ENCODE measurements at regions not wholly inside any gene's neighbourhood (a gene's known extent, or its start where the extent isn't known, plus 50 kb on each side); places are given as distances from the start of the nearest gene placed in this dataset.

GRCh38 chr5:92492908-92493307 is 1088.1 kb downstream of the NR2F1-AS1 start:
- intact Hi-C loops (cut with DNase I; ENCODE audit: low total_unique reads), result no loop called here
- no peak for DNase-seq
- no peaks in the 10 kb centered on the region for H3K27me3 ChIP-seq
- H3K4me3 ChIP-seq, result no peak overlapping the region
- no peaks in the 10 kb centered on the region for H3K36me3 ChIP-seq
- no peaks in the 10 kb centered on the region for H3K4me1 ChIP-seq
- no peaks in the 10 kb centered on the region for H3K9me3 ChIP-seq
- H3K27ac ChIP-seq, result no peak overlapping the region
- TF ChIP-seq CTCF (IDR thresholded peaks at IDR 0.05), result no peak

- DNase-seq, result no peak
- Histone ChIP-seq H3K9me3 (no peaks in the 10 kb centered on the region), H3K4me1 (no peaks in the 10 kb centered on the region), H3K27ac (no peak overlapping the region), H3K4me3 (no peak overlapping the region), H3K36me3 (no peaks in the 10 kb centered on the region), H3K27me3 (no peaks in the 10 kb centered on the region)
- TF ChIP-seq CTCF (IDR thresholded peaks at IDR 0.05), result no peak
- intact Hi-C loops (cut with DNase I; ENCODE audit: low total_unique reads), result no loop called here
Measured at GRCh38 chr5:92484484-92484883, 1096.5 kb downstream of the NR2F1-AS1 start.

GRCh38 chr5:92472981-92473566 is 1090.0 kb upstream of the ARRDC3 start:
- H3K27me3 ChIP-seq, result no peaks in the 10 kb centered on the region
- intact Hi-C loops (cut with DNase I; ENCODE audit: low total_unique reads), result no loop called here
- no peak overlapping the region for H3K4me3 ChIP-seq
- no peaks in the 10 kb centered on the region for H3K4me1 ChIP-seq
- TF ChIP-seq CTCF (IDR thresholded peaks at IDR 0.05), result no peak
- H3K27ac ChIP-seq, result no peak overlapping the region
- DNase-seq, result no peak
- H3K36me3 ChIP-seq, result no peaks in the 10 kb centered on the region
- H3K9me3 ChIP-seq, result no peaks in the 10 kb centered on the region

GRCh38 chr5:92471861-92472260 is 1088.7 kb upstream of the ARRDC3 start:
- no peaks in the 10 kb centered on the region for H3K4me1 ChIP-seq
- DNase-seq, result no peak
- H3K4me3 ChIP-seq, result no peak overlapping the region
- H3K27me3 ChIP-seq, result no peaks in the 10 kb centered on the region
- no peaks in the 10 kb centered on the region for H3K9me3 ChIP-seq
- TF ChIP-seq CTCF (IDR thresholded peaks at IDR 0.05), result no peak
- H3K27ac ChIP-seq, result no peak overlapping the region
- no peaks in the 10 kb centered on the region for H3K36me3 ChIP-seq
- intact Hi-C loops (cut with DNase I; ENCODE audit: low total_unique reads), result no loop called here

GRCh38 chr5:92470770-92471169 is 1087.7 kb upstream of the ARRDC3 start:
- no peaks in the 10 kb centered on the region for H3K36me3 ChIP-seq
- no peaks in the 10 kb centered on the region for H3K4me1 ChIP-seq
- no peaks in the 10 kb centered on the region for H3K27me3 ChIP-seq
- H3K27ac ChIP-seq, result no peak overlapping the region
- no peaks in the 10 kb centered on the region for H3K9me3 ChIP-seq
- intact Hi-C loops (cut with DNase I; ENCODE audit: low total_unique reads), result no loop called here
- no peak for DNase-seq
- no peak for TF ChIP-seq CTCF (IDR thresholded peaks at IDR 0.05)
- no peak overlapping the region for H3K4me3 ChIP-seq

- no peaks in the 10 kb centered on the region for H3K4me1 ChIP-seq
- H3K27me3 ChIP-seq, result no peaks in the 10 kb centered on the region
- DNase-seq, result no peak
- no peak for TF ChIP-seq CTCF (IDR thresholded peaks at IDR 0.05)
- no peak overlapping the region for H3K4me3 ChIP-seq
- H3K9me3 ChIP-seq, result no peaks in the 10 kb centered on the region
- no peak overlapping the region for H3K27ac ChIP-seq
- H3K36me3 ChIP-seq, result no peaks in the 10 kb centered on the region
- intact Hi-C loops (cut with DNase I; ENCODE audit: low total_unique reads), result no loop called here
Measured at GRCh38 chr5:92468295-92468694, 1085.2 kb upstream of the ARRDC3 start.

Data from tibial artery (tissue), 4 donors.